ENCODE measurements at regions not wholly inside any gene's neighbourhood (a gene's known extent, or its start where the extent isn't known, plus 50 kb on each side); places are given as distances from the start of the nearest gene placed in this dataset.
A peak's percentile ranks its signal among the peaks of the same experiment; 100 is the strongest.

GRCh38 chr7:115135769-115136410, 214.0 kb downstream of the MDFIC start:
- DNase-seq (ENCODE audit: low read depth, low spot score) = peak; percentile 26

DNA sequence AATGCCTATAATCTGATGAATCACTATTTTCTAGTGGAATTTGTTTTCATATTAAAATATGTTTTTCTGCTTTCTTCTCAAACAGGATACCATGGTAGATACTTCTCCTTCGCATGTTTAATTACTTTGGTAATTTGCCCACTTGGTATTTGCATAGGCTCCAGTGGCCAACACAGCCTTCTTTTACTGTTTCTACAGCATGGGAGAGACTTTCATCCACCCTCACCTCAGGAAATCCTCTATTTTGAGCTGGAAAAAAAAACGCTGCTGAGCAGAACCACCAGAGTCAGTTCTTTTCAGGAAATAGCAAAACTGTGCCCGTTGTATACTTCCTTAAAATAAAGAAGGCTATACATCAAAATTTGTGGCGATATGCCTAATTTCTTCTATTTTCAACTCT, 213.3 kb downstream of the MDFIC start:
- no peak for DNase-seq (ENCODE audit: low read depth, low spot score)

DNA sequence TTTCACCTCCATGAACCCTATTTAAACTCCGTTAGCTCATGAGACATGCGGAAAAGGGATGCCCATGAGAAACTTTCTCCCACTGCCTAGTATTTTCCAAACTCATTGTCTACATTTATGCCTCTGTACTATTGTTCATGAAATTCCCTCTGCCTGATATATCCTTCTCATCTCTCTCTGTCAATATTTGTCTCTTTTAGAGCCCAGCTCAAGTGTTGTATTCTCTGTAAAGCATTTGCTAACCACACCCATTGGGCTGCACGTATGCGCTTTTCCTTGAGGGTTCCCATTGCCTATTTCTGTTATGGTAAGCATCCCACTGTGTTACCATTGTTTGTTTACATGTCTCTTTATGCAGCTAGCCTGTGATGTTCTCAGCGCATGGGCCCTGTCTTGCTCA, 211.4 kb downstream of the MDFIC start:
- no peak for DNase-seq (ENCODE audit: low read depth, low spot score)

- no peak for DNase-seq (ENCODE audit: low read depth, low spot score)
These were observed 210.2 kb downstream of the MDFIC start for GRCh38 chr7:115132096-115132495.

DNA sequence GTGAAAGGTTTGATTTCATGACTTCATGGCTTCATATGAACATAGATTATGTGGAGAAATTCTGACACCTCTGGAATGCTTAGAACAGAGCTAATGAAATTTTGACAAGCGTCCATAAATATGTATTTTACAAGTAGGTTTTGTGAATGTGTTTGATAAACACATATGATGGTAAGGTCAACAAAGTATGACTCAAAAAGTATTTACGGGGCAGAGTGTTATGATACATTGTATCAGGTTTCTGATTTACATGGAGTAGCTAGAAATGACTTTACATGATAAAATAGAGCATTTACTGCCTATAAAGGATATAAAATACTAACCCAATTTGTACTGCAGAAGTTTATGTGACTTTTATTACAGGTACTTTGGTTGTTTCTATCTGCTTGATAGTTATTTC, 206.3 kb downstream of the MDFIC start:
- no peak for DNase-seq (ENCODE audit: low read depth, low spot score)

- no peak for DNase-seq (ENCODE audit: low read depth, low spot score)
These were observed 205.6 kb downstream of the MDFIC start for GRCh38 chr7:115127399-115128021.

- DNase-seq (ENCODE audit: low read depth, low spot score) = no peak
These were observed 203.9 kb downstream of the MDFIC start for GRCh38 chr7:115125750-115126149.

GRCh38 chr7:115125312-115125711, 203.4 kb downstream of the MDFIC start:
- no peak for DNase-seq (ENCODE audit: low read depth, low spot score)

- peak; percentile 5 for DNase-seq (ENCODE audit: low read depth, low spot score)
These were observed 202.6 kb downstream of the MDFIC start for GRCh38 chr7:115124409-115124939.

- DNase-seq (ENCODE audit: low read depth, low spot score) = no peak
These were observed 201.5 kb downstream of the MDFIC start for GRCh38 chr7:115123441-115123840.

DNA sequence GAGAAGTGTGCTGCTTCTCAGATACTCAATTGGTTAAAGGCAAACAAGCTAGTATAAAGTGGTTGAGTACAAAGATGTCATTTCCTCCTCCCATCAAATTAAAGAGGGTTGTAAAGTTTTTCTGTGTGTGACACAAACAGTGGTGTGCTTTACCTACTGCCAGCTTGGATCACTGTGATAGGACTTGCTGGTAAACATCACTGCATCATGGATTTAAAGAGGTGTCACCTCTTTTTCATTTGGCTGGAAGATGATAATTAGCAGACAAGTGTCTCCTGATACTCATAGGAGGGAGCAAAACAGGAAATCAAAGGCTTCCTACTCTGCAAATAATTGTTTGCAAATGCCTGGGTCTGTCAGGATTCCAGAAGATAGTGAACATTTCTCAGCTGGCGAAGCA, 200.5 kb downstream of the MDFIC start:
- no peak for DNase-seq (ENCODE audit: low read depth, low spot score)

- DNase-seq (ENCODE audit: low read depth, low spot score) = no peak
These were observed 195.9 kb downstream of the MDFIC start for GRCh38 chr7:115117748-115118147.

- no peak for DNase-seq (ENCODE audit: low read depth, low spot score)
These were observed 195.2 kb downstream of the MDFIC start for GRCh38 chr7:115116773-115117715.

DNA sequence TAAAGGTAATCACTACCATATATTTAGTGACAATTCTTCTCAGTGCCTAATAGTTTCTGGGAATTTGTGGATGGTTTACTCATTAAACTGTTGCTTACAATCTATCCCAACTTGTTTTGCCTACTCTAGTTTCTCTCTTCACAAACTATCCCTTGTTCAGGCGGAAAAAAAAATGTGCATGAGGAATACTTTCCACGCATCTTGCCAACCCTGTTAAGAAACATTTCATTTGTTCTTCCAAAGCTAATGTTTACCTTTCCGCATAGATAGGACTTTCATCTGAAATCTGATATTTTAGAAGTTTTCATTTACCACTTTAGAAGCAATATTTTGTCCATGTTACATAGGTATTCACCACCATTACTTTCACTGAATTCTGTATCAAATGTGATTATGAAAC, 191.9 kb downstream of the MDFIC start:
- DNase-seq (ENCODE audit: low read depth, low spot score) = peak; percentile 69

GRCh38 chr7:115113131-115113530, 191.2 kb downstream of the MDFIC start:
- DNase-seq (ENCODE audit: low read depth, low spot score) = no peak

GRCh38 chr7:115110523-115110922, 188.6 kb downstream of the MDFIC start:
- no peak for DNase-seq (ENCODE audit: low read depth, low spot score)

- no peak for DNase-seq (ENCODE audit: low read depth, low spot score)
These were observed 184.4 kb downstream of the MDFIC start for GRCh38 chr7:115106316-115106715.

DNA sequence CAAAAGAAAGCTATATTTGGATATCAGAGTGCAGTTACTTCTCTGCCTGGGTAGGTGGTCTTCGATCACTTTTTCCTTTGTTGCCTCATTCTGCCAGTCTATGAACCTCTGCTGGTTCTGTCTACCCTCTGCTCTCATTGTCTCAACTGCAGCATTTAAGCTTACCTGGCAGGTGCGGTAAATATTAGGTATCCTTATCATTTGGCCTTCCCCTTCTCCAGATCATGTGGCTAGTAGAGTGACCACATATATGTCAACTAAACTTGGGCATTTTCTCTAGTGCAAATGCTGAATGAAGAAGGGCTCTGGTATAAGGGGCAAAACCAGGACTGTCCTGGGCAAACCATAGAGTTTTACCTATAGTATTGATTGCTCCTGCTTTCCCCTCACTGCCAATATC, 180.8 kb downstream of the MDFIC start:
- no peak for DNase-seq (ENCODE audit: low read depth, low spot score)

DNA sequence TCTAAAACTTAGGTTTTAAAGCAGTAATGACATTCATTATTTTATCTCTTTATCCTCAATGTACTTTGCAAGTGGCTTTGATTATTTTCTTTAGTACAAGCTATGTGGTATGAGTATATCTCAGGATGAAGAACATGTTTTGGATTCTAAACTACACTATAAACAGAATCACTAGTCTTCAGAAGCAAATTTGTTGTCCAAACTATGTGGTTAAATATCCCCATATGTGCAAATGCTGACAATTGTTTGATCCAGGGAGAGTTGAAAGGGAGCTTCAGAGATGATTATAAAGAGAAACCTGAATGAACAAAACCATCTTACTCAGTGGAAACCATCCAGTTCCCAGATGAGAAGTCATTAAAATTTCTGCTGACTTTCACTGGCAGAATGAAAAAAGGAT, 179.3 kb downstream of the MDFIC start:
- no peak for DNase-seq (ENCODE audit: low read depth, low spot score)

- DNase-seq (ENCODE audit: low read depth, low spot score) = peak; percentile 71
These were observed 178.0 kb downstream of the MDFIC start for GRCh38 chr7:115099906-115100305.

DNA sequence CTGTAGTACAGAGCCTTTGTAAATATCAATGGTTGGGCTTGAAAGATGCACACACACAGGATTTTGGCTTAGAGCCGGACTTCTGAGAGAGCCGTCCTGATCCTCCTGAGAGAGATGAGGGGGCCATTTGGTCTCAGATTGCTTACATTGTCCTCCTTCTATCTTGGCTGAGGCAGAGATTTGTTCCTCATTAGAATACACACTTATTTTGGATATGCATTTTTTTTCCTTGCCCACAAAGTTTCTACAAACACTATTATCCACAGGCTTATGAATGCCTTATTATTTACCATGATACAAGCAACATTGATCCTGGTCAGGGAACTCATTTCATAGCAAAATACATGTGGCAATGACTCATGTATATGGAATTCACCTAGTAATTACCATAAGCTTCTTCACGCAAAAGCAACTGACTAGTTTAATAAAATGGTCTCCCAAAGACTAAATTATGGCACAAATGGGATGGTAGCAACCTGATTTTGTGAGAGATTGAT, 175.3 kb downstream of the MDFIC start:
- DNase-seq (ENCODE audit: low read depth, low spot score) = peak; percentile 85

DNA sequence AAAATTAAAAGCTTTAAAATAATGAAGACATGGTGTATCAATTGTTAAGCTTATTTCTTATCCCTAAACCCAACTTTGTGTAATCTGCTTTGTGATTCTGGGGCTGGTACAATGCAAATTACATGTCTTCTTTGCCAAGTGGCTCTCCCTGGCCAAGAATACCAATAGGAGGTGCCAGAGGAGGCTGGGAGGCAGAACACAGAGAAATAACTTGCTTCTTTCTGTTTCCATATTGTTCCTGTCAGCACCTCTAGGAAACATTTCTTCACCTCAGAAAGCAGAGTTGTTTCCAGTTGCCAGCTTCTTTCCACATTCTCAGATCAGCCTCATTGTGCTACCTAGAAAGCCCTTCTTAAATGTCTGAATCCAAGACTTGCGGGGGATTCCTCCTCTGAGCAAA, 174.4 kb downstream of the MDFIC start:
- peak; percentile 60 for DNase-seq (ENCODE audit: low read depth, low spot score)

All from astrocyte of the hippocampus (primary cell).